H1 (cell line): ENCODE measurements at regions not wholly inside any gene's neighbourhood (a gene's known extent, or its start where the extent isn't known, plus 50 kb on each side); places are given as distances from the start of the nearest gene placed in this dataset.

Experiments used
- CEBPB ChIP-seq: IDR thresholded peaks from 2 replicates; pipeline ENCODE4 v1.6.1; 2012; ENCODE audit warnings: low read depth, low read length
- NANOG ChIP-seq: IDR thresholded peaks from 2 replicates; pipeline ENCODE4 v1.6.1; 2011; ENCODE audit warnings: low read length, low read depth, mild to moderate bottlenecking, inconsistent platforms; ENCODE audit not compliant: insufficient read depth, poor library complexity, severe bottlenecking

GRCh38 chr4:28883211-28883610, 1837.0 kb upstream of the PCDH7 start (continued):
- TF ChIP-seq NANOG (no peak), CEBPB (no peak)
- TF ChIP-seq, all 59 proteins: peak for 0
